ENCODE measurements at regions not wholly inside any gene's neighbourhood (a gene's known extent, or its start where the extent isn't known, plus 50 kb on each side); places are given as distances from the start of the nearest gene placed in this dataset.

GRCh38 chr1:2874607-2875480 is 73.4 kb upstream of the TTC34 start:
- no peak for DNase-seq (ENCODE audit: low read depth in 1 of 2, low spot score in 1 of 2)
- H3K4me3 ChIP-seq, result no peak overlapping the region
- H3K4me1 ChIP-seq (ENCODE audit: low read depth), result no peaks in the 10 kb centered on the region
- H3K9me3 ChIP-seq (ENCODE audit: low read depth), result no peaks in the 10 kb centered on the region
- no peaks in the 10 kb centered on the region for H3K36me3 ChIP-seq
- no peak overlapping the region for H3K27ac ChIP-seq
- TF ChIP-seq, protein P1, sequence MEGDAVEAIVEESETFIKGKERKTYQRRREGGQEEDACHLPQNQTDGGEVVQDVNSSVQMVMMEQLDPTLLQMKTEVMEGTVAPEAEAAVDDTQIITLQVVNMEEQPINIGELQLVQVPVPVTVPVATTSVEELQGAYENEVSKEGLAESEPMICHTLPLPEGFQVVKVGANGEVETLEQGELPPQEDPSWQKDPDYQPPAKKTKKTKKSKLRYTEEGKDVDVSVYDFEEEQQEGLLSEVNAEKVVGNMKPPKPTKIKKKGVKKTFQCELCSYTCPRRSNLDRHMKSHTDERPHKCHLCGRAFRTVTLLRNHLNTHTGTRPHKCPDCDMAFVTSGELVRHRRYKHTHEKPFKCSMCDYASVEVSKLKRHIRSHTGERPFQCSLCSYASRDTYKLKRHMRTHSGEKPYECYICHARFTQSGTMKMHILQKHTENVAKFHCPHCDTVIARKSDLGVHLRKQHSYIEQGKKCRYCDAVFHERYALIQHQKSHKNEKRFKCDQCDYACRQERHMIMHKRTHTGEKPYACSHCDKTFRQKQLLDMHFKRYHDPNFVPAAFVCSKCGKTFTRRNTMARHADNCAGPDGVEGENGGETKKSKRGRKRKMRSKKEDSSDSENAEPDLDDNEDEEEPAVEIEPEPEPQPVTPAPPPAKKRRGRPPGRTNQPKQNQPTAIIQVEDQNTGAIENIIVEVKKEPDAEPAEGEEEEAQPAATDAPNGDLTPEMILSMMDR (IDR thresholded peaks at IDR 0.05; ENCODE audit: low read depth, low read length), result no peak
- H3K27me3 ChIP-seq, result no peaks in the 10 kb centered on the region

GRCh38 chr1:2875707-2876561 is 74.4 kb upstream of the TTC34 start:
- TF ChIP-seq, protein P1 (IDR thresholded peaks at IDR 0.05; ENCODE audit: low read depth, low read length), result no peak
- no peaks in the 10 kb centered on the region for H3K9me3 ChIP-seq (ENCODE audit: low read depth)
- DNase-seq (ENCODE audit: low read depth in 1 of 2, low spot score in 1 of 2), result no peak

GRCh38 chr1:2876846-2877245 is 75.4 kb upstream of the TTC34 start:
- Histone ChIP-seq H3K27me3 (no peaks in the 10 kb centered on the region), H3K36me3 (no peaks in the 10 kb centered on the region), H3K4me3 (no peak overlapping the region), H3K27ac (no peak overlapping the region), H3K4me1 (ENCODE audit: low read depth) (no peaks in the 10 kb centered on the region), H3K9me3 (ENCODE audit: low read depth) (no peaks in the 10 kb centered on the region)
- TF ChIP-seq, protein P1 (IDR thresholded peaks at IDR 0.05; ENCODE audit: low read depth, low read length), result no peak
- DNase-seq (ENCODE audit: low read depth in 1 of 2, low spot score in 1 of 2), result no peak

More at GRCh38 chr1:2875707-2876561, 74.4 kb upstream of the TTC34 start:
- Histone ChIP-seq H3K27ac (no peak overlapping the region), H3K4me1 (ENCODE audit: low read depth) (no peaks in the 10 kb centered on the region), H3K36me3 (no peaks in the 10 kb centered on the region), H3K4me3 (no peak overlapping the region), H3K27me3 (no peaks in the 10 kb centered on the region)

DNA sequence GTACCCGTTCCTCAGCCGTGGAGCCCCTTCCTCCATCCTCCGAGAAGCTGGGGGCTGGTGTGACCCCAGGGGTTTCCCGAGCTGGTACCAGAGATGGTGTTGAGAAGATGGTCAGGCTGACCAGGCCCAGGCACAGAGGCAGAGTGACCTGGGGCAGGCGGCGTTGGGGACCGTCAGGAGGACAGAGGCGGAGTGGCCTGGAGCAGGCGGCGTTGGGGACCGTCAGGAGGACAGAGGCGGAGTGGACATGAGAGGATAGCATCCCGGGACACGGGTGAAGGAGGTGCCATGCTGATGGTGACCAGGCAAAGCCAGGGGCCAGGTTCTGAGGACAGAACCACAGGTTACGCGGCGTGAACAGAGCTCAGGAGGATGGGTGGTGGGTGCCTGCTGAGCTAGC is 75.9 kb upstream of the TTC34 start:
- no peaks in the 10 kb centered on the region for H3K9me3 ChIP-seq (ENCODE audit: low read depth)
- H3K27ac ChIP-seq, result no peak overlapping the region
- H3K4me1 ChIP-seq (ENCODE audit: low read depth), result no peaks in the 10 kb centered on the region
- TF ChIP-seq, protein P1 (IDR thresholded peaks at IDR 0.05; ENCODE audit: low read depth, low read length), result no peak
- H3K36me3 ChIP-seq, result no peaks in the 10 kb centered on the region
- H3K27me3 ChIP-seq, result no peaks in the 10 kb centered on the region
- no peak for DNase-seq (ENCODE audit: low read depth in 1 of 2, low spot score in 1 of 2)
- no peak overlapping the region for H3K4me3 ChIP-seq

- Histone ChIP-seq H3K27me3 (no peaks in the 10 kb centered on the region), H3K36me3 (no peaks in the 10 kb centered on the region), H3K9me3 (ENCODE audit: low read depth) (no peaks in the 10 kb centered on the region), H3K4me3 (no peak overlapping the region), H3K27ac (no peak overlapping the region), H3K4me1 (ENCODE audit: low read depth) (no peaks in the 10 kb centered on the region)
- DNase-seq (ENCODE audit: low read depth in 1 of 2, low spot score in 1 of 2), result no peak
- TF ChIP-seq, protein P1 (IDR thresholded peaks at IDR 0.05; ENCODE audit: low read depth, low read length), result no peak
Observed at GRCh38 chr1:2878591-2878990, 77.1 kb upstream of the TTC34 start.
